Progenitor cell of endocrine pancreas (in vitro differentiated cells): ENCODE measurements at regions not wholly inside any gene's neighbourhood (a gene's known extent, or its start where the extent isn't known, plus 50 kb on each side); places are given as distances from the start of the nearest gene placed in this dataset.

Source experiments
- DNase-seq: peaks from one replicate; pipeline ENCODE4 v3.0.0; 2021; ENCODE audit warnings: low spot score; ENCODE audit not compliant: unreplicated experiment
- H3K27ac Mint-ChIP-seq: 2 replicates; pipeline ENCODE4 v1.8.0; 2021; ENCODE audit warnings: mild to moderate bottlenecking, moderate library complexity, mixed read lengths
- H3K27me3 Mint-ChIP-seq: 2 replicates; pipeline ENCODE4 v1.8.0; 2021; ENCODE audit warnings: mixed read lengths
- H3K36me3 Mint-ChIP-seq: 2 replicates; pipeline ENCODE4 v1.8.0; 2022; ENCODE audit warnings: mixed read lengths; ENCODE audit not compliant: insufficient read depth
- H3K4me1 Mint-ChIP-seq: 2 replicates; pipeline ENCODE4 v1.8.0; 2021; ENCODE audit warnings: low read depth, mixed read lengths
- H3K4me3 Mint-ChIP-seq: 2 replicates; pipeline ENCODE4 v1.8.0; 2021; ENCODE audit warnings: low read depth, mild to moderate bottlenecking, moderate library complexity, mixed read lengths
- H3K9me3 Mint-ChIP-seq: 2 replicates; pipeline ENCODE4 v1.8.0; 2021; ENCODE audit warnings: low read depth, mixed read lengths
- TF ChIP-seq, protein P1 (sequence below): fragments of 200-600 bp; sonication (generic); IDR thresholded peaks from one replicate; pipeline ENCODE4 v1.5.0; 2021; ENCODE audit warnings: antibody characterized with exemption, mild to moderate bottlenecking; ENCODE audit not compliant: unreplicated experiment

DNA sequence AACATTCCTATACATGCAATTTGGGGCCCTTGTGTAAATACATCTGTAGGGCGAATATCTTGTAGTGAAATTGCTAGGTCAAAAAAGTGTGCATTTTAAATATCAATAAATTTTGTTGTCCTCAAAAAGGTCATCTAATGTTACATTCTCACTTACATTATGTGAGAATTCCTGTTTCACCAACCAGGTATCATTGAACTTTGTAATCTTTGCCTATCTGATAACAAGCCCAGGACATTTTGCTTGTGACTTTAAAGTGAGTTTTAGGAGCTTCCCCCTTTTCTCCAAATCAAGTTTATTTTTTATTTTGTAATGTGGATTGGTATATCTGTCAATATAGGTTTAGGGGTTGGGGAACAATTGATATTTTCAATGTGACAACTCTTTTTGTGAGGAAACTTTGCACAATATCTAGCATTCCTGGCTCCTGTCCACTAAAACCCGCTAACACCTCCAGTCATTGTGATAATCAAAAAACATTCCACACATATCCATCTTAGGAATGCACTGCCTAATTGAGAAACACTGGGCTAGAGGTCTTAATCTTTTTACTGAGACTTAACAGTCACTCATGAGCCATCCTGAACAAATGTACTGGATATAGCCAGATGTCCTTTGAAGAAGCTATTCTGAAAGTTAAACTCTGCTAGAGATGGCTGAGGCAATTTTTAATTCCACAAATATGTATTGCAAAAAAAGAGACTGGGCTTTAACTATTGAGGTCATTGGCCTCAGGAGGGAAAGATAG lies 72.5 kb upstream of the SLC1A1 start:
- peaks cover 16% of the 10 kb centered on the region for H3K4me1 Mint-ChIP-seq
- H3K4me3 Mint-ChIP-seq: no peak overlapping the region
- no peaks in the 10 kb centered on the region for H3K36me3 Mint-ChIP-seq
- no peak for DNase-seq
- no peaks in the 10 kb centered on the region for H3K27me3 Mint-ChIP-seq
- H3K27ac Mint-ChIP-seq: no peak overlapping the region
- no peaks in the 10 kb centered on the region for H3K9me3 Mint-ChIP-seq
- TF ChIP-seq, protein P1, sequence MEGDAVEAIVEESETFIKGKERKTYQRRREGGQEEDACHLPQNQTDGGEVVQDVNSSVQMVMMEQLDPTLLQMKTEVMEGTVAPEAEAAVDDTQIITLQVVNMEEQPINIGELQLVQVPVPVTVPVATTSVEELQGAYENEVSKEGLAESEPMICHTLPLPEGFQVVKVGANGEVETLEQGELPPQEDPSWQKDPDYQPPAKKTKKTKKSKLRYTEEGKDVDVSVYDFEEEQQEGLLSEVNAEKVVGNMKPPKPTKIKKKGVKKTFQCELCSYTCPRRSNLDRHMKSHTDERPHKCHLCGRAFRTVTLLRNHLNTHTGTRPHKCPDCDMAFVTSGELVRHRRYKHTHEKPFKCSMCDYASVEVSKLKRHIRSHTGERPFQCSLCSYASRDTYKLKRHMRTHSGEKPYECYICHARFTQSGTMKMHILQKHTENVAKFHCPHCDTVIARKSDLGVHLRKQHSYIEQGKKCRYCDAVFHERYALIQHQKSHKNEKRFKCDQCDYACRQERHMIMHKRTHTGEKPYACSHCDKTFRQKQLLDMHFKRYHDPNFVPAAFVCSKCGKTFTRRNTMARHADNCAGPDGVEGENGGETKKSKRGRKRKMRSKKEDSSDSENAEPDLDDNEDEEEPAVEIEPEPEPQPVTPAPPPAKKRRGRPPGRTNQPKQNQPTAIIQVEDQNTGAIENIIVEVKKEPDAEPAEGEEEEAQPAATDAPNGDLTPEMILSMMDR: no peak

DNA sequence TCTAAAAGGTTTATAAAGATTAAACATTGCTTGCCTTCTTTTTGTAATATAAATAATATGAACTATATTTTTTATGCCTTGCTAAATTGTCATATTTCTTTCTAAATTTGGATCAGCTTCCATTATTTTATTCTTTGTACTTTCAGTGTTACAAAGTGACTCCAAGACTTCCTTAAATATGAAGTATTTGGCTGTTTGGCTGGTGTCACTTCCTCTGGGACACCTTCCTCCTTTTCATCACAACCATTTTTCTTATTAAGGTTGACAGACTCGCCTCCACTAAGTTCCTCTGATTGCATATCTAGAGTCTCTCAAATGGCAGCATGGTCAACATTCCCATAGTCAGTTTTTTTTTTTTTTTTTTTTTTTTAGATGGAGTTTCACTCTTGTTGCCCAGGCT lies 73.8 kb upstream of the SLC1A1 start:
- no peak overlapping the region for H3K27ac Mint-ChIP-seq
- H3K27me3 Mint-ChIP-seq: no peaks in the 10 kb centered on the region
- no peaks in the 10 kb centered on the region for H3K36me3 Mint-ChIP-seq
- no peaks in the 10 kb centered on the region for H3K9me3 Mint-ChIP-seq
- DNase-seq: no peak
- H3K4me1 Mint-ChIP-seq: peaks cover 3% of the 10 kb centered on the region
- no peak overlapping the region for H3K4me3 Mint-ChIP-seq
- TF ChIP-seq, protein P1: no peak

DNA sequence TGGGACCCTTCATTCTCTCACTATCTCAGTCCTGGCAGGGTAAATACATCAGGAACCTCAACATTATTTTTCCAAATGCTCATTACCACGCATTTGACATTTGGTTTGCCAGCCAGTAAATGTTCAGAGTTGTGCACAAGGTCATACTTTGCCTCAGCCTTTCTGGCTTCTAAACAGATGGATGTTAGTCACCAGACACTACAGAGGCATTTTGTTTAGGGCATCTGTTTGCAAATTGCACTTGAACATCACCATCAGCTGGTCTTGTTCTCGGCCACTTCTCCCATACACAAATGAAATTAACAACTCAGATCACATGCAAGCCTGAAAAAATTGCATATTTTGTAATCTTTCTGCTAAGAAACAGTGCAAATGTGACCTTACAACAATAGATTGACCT lies 75.0 kb upstream of the SLC1A1 start:
- no peaks in the 10 kb centered on the region for H3K36me3 Mint-ChIP-seq
- H3K4me1 Mint-ChIP-seq: peaks cover 3% of the 10 kb centered on the region
- H3K9me3 Mint-ChIP-seq: no peaks in the 10 kb centered on the region
- H3K27me3 Mint-ChIP-seq: no peaks in the 10 kb centered on the region
- DNase-seq: no peak
- no peak overlapping the region for H3K4me3 Mint-ChIP-seq
- H3K27ac Mint-ChIP-seq: no peak overlapping the region
- TF ChIP-seq, protein P1: no peak

DNA sequence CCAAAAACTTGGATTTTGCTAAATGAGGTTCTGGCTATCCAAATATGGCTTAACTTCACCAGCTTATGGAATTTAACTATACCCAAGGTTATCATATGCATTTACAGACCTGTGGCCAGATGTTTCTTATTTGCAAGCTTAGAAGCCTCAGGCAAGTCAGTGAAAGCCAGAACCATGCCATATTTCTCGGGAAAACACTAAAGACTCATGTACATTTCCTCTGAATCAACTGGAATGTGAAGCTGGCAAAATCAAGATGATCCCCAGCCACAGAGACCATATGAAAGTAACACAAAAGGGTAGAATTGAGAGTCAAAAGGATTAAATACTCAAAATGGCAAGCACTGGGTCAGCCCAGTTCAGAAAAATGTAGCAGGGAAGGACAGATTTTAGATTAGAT lies 76.4 kb upstream of the SLC1A1 start:
- H3K27me3 Mint-ChIP-seq: no peaks in the 10 kb centered on the region
- H3K4me1 Mint-ChIP-seq: peaks cover 3% of the 10 kb centered on the region
- TF ChIP-seq, protein P1: no peak
- H3K27ac Mint-ChIP-seq: no peak overlapping the region
- no peak overlapping the region for H3K4me3 Mint-ChIP-seq
- H3K9me3 Mint-ChIP-seq: no peaks in the 10 kb centered on the region
- no peaks in the 10 kb centered on the region for H3K36me3 Mint-ChIP-seq
- no peak for DNase-seq

DNA sequence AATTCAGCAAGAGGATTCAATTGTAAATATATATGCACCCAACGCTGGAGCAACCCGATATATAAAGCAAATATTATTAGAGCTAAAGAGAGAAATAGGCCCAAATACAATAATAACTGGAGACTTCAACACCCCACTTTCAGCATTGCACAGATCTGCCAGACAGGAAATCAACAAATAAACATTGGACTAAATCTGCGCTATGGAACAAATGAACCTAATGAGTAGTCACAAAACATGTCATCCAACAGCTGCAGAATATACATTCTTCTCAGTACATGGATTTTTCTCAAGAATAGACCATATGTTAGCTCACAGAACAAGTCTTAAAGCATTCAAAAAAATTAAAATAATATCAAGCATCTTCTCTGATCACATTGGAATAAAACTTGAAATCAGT lies 86.1 kb upstream of the SLC1A1 start:
- Mint-ChIP-seq H3K4me3 (no peak overlapping the region), H3K4me1 (peaks cover 2% of the 10 kb centered on the region), H3K9me3 (peaks cover 44% of the 10 kb centered on the region), H3K27me3 (no peaks in the 10 kb centered on the region), H3K27ac (no peak overlapping the region), H3K36me3 (peaks cover 3% of the 10 kb centered on the region)
- DNase-seq: no peak
- TF ChIP-seq, protein P1: no peak
